Endothelial cell of umbilical vein (primary cell): ENCODE measurements at regions not wholly inside any gene's neighbourhood (a gene's known extent, or its start where the extent isn't known, plus 50 kb on each side); places are given as distances from the start of the nearest gene placed in this dataset.

Source experiments
- BruUV-seq: library from RNA; stranded (reverse); fragments of 400-500 nt; replicated peaks from 2 replicates; lab custom pipeline; 2021; lab: Mats Ljungman, UMichigan
- CTCF ChIA-PET: fragments of 300-600, 350-600 bp; sonication (Branson Sonifier 250); formaldehyde crosslinking; loops from one replicate; lab custom pipeline; 2021; ENCODE audit warnings: antibody characterized with exemption, inconsistent platforms; lab: Charles Lee
- POLR2A ChIA-PET: fragments of 300-600, 350-600 bp; sonication (Branson Sonifier 250); formaldehyde crosslinking; loops from one replicate; lab custom pipeline; 2021; ENCODE audit warnings: antibody characterized with exemption, inconsistent platforms; lab: Charles Lee
- DNase-seq: peaks from one replicate; pipeline ENCODE4 v3.0.0-alpha.2; 2011; ENCODE audit warnings: low read depth, low spot score
- FAIRE-seq: peaks from 2 replicates; lab custom pipeline; 2011; peaks lifted over from hg19 to GRCh38; lab: Jason Lieb, UNC
- H2AFZ ChIP-seq: 2 replicates; pipeline ENCODE4 v1.6.0; 2012; ENCODE audit warnings: low read depth, low read length, control low read depth, inconsistent platforms
- H3K27ac ChIP-seq: 2 replicates; pipeline ENCODE4 v1.5.1; 2011; ENCODE audit warnings: low read depth, mild to moderate bottlenecking, control low read depth, low read length, moderate library complexity; ENCODE audit not compliant: insufficient read depth
- H3K27me3 ChIP-seq, 2 experiments: 2 replicates each; pipeline versions ENCODE4 v1.6.0 to v1.6.1; 2011; ENCODE audit warnings: low read length in 2 of 2, mixed read lengths in 1 of 2; ENCODE audit not compliant: control insufficient read depth in 2 of 2, insufficient read depth in 2 of 2
- H3K36me3 ChIP-seq, 2 experiments: 2 replicates in 1 of 2; 3 replicates in 1 of 2; pipeline ENCODE4 v1.5.1; 2011; ENCODE audit warnings: low read length in 2 of 2, mild to moderate bottlenecking in 1 of 2, moderate library complexity in 1 of 2; ENCODE audit not compliant: control insufficient read depth in 2 of 2, insufficient read depth in 2 of 2; ENCODE audit errors: extremely low read depth in 1 of 2
- H3K4me1 ChIP-seq: 3 replicates; pipeline ENCODE4 v1.5.1; 2011; ENCODE audit warnings: mild to moderate bottlenecking, low read length; ENCODE audit not compliant: control insufficient read depth, insufficient read depth; ENCODE audit errors: extremely low read depth
- H3K4me2 ChIP-seq: 2 replicates; pipeline ENCODE4 v1.6.1; 2011; ENCODE audit warnings: low read length, control low read depth, mixed read lengths; ENCODE audit not compliant: insufficient read depth
- H3K4me3 ChIP-seq, 3 experiments: fragments of 200-600 bp in 1 of 3; sonication (generic), shearing (Covaris generic) in 1 of 3; replicated peaks in 1 of 3; 2 replicates each; pipeline ENCODE4 v1.5.1; 2011 to 2016; ENCODE audit warnings: control low read depth in 3 of 3, low read length in 3 of 3, mild to moderate bottlenecking in 2 of 3, inconsistent platforms in 1 of 3, low read depth in 1 of 3, moderate library complexity in 1 of 3; ENCODE audit not compliant: insufficient read depth in 1 of 3
- H3K79me2 ChIP-seq: 2 replicates; pipeline ENCODE4 v1.6.0; 2012; ENCODE audit warnings: low read length, inconsistent platforms; ENCODE audit not compliant: control insufficient read depth, insufficient read depth
- H3K9ac ChIP-seq: replicated peaks from 2 replicates; pipeline ENCODE3; 2011; ENCODE audit warnings: low read length, control low read depth; ENCODE audit not compliant: insufficient read depth; ENCODE audit errors: extremely low read depth
- H3K9me1 ChIP-seq: replicated peaks from 3 replicates; pipeline ENCODE4 v1.6.0; 2011; ENCODE audit warnings: mild to moderate bottlenecking, low read length; ENCODE audit not compliant: control insufficient read depth, insufficient read depth; ENCODE audit errors: extremely low read depth
- H3K9me3 ChIP-seq: replicated peaks from 2 replicates; pipeline ENCODE4 v1.5.1; 2012; ENCODE audit warnings: low read length, inconsistent platforms; ENCODE audit not compliant: control insufficient read depth, insufficient read depth
- H4K20me1 ChIP-seq: replicated peaks from 2 replicates; pipeline ENCODE3; 2011; ENCODE audit warnings: mild to moderate bottlenecking, low read length; ENCODE audit not compliant: control insufficient read depth, insufficient read depth; ENCODE audit errors: extremely low read depth
- EZH2 ChIP-seq: IDR thresholded peaks from 2 replicates; pipeline ENCODE4 v1.6.1; 2012; ENCODE audit warnings: borderline replicate concordance, low read depth, mild to moderate bottlenecking, moderate library complexity, low read length, inconsistent platforms; ENCODE audit not compliant: severe bottlenecking
- FOS ChIP-seq: IDR thresholded peaks from 2 replicates; pipeline ENCODE4 v1.6.1; 2011; ENCODE audit warnings: mild to moderate bottlenecking, low read length, moderate library complexity, borderline replicate concordance; ENCODE audit not compliant: insufficient read depth
- GATA2 ChIP-seq: IDR thresholded peaks from 2 replicates; pipeline ENCODE4 v1.7.0; 2011; ENCODE audit warnings: low read depth, mild to moderate bottlenecking, moderate library complexity, mixed read lengths, low read length; ENCODE audit not compliant: insufficient read length, insufficient read depth
- JUN ChIP-seq: IDR thresholded peaks from 2 replicates; pipeline ENCODE4 v1.6.1; 2011; ENCODE audit warnings: borderline replicate concordance, low read depth; ENCODE audit not compliant: insufficient read length, insufficient read depth
- MYC ChIP-seq: IDR thresholded peaks from one replicate; pipeline ENCODE4 v1.6.1; 2011; ENCODE audit warnings: mild to moderate bottlenecking, low read depth, low read length
- POLR2A ChIP-seq: IDR thresholded peaks from 2 replicates; pipeline ENCODE4 v1.6.1; 2012; ENCODE audit warnings: low read depth, mild to moderate bottlenecking, control low read depth, low read length
- POLR2AphosphoS5 ChIP-seq: IDR thresholded peaks from 2 replicates; pipeline ENCODE4 v1.6.1; 2012; ENCODE audit warnings: low read depth, mild to moderate bottlenecking, control low read depth, low read length, moderate library complexity; ENCODE audit not compliant: insufficient read depth
- dilution Hi-C: fragments of 300-500 bp; cut with MboI; formaldehyde crosslinking; loops from one replicate; pipeline ENCODE4 v1.15.0; 2019; ENCODE audit warnings: low sequenced_read_pairs; ENCODE audit not compliant: extremely low pct_ligation_motif_present
- intact Hi-C: fragments of 100-400 bp; cut with micrococcal nuclease; formaldehyde crosslinking; loops from one replicate; pipeline ENCODE4 v1.10.0; 2022
- TF ChIP-seq, protein P1 (sequence below), 2 donors: IDR thresholded peaks; 1 replicate in 1 of 2; 2 replicates in 1 of 2; pipeline ENCODE4 v1.5.1; 2011; ENCODE audit warnings: low read length in 2 of 2, mild to moderate bottlenecking in 2 of 2, moderate library complexity in 2 of 2, control low read depth in 1 of 2, inconsistent platforms in 1 of 2, low read depth in 1 of 2; ENCODE audit not compliant: insufficient read depth in 1 of 2; ENCODE audit errors: extremely low read depth in 1 of 2
- TF ChIP-seq, protein P2 (sequence below): IDR thresholded peaks from 2 replicates; pipeline ENCODE4 v1.6.1; 2011; ENCODE audit not compliant: insufficient read depth, insufficient read length

DNA sequence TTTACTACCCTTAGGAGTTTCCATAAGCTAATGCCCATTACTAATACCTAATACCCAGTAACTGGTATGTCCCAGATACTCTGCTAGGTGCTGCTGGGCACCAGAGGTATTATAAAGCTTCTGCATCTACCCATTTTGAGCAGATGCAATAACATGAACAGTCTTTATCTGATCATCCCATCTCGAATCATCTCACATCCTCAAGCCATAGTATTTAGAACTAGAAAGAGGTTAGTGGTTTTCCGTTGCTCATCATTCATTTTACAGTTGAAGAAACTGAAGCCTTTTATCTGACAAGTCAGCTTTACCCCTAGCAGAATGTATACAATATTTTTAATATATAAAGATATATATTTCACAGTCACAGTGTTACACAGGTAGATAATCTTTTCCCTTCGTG lies 99.1 kb upstream of the TCF4 start:
- no peaks in the 10 kb centered on the region for H3K36me3 ChIP-seq
- FAIRE-seq (no peak), DNase-seq (no peak)
- no peaks in the 10 kb centered on the region for H3K4me1 ChIP-seq
- no peaks in the 10 kb centered on the region for H3K9me1 ChIP-seq
- dilution Hi-C loops, result no loop called here
- H3K27ac ChIP-seq, result no peak overlapping the region
- CTCF ChIA-PET, result no interaction called here
- intact Hi-C loops, result no loop called here
- H2AFZ ChIP-seq, result no peak overlapping the region
- no peaks in the 10 kb centered on the region for H3K9me3 ChIP-seq
- no peaks in the 10 kb centered on the region for H4K20me1 ChIP-seq
- H3K79me2 ChIP-seq, result no peaks in the 10 kb centered on the region
- no peak overlapping the region for H3K4me3 ChIP-seq
- H3K27me3 ChIP-seq, result peaks cover 0 to 2% of the 10 kb centered on the region in 2 experiments
- TF ChIP-seq JUN, result no peak
- TF ChIP-seq MYC, result no peak
- TF ChIP-seq FOS, result no peak
- TF ChIP-seq, protein P1, sequence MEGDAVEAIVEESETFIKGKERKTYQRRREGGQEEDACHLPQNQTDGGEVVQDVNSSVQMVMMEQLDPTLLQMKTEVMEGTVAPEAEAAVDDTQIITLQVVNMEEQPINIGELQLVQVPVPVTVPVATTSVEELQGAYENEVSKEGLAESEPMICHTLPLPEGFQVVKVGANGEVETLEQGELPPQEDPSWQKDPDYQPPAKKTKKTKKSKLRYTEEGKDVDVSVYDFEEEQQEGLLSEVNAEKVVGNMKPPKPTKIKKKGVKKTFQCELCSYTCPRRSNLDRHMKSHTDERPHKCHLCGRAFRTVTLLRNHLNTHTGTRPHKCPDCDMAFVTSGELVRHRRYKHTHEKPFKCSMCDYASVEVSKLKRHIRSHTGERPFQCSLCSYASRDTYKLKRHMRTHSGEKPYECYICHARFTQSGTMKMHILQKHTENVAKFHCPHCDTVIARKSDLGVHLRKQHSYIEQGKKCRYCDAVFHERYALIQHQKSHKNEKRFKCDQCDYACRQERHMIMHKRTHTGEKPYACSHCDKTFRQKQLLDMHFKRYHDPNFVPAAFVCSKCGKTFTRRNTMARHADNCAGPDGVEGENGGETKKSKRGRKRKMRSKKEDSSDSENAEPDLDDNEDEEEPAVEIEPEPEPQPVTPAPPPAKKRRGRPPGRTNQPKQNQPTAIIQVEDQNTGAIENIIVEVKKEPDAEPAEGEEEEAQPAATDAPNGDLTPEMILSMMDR (IDR thresholded peaks at IDR 0.05; ENCODE audit: extremely low read depth in 1 of 2, insufficient read depth in 1 of 2, low read depth in 1 of 2, low read length in 2 of 2), result no peak
- no peak for TF ChIP-seq GATA2
- no peak for TF ChIP-seq POLR2AphosphoS5
- TF ChIP-seq, protein P2, sequence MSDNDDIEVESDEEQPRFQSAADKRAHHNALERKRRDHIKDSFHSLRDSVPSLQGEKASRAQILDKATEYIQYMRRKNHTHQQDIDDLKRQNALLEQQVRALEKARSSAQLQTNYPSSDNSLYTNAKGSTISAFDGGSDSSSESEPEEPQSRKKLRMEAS, result no peak
- no peak for TF ChIP-seq POLR2A
- TF ChIP-seq EZH2, result no peak
- no TSS peak for BruUV-seq
- no peak overlapping the region for H3K4me2 ChIP-seq
- POLR2A ChIA-PET, result no interaction called here
- no peak overlapping the region for H3K9ac ChIP-seq
